ENCODE measurements at regions not wholly inside any gene's neighbourhood (a gene's known extent, or its start where the extent isn't known, plus 50 kb on each side); places are given as distances from the start of the nearest gene placed in this dataset.
"Not testable (repeated sequence)": the region's sequence is repeated elsewhere in the genome, so short reads cannot be mapped to it uniquely, and the experiment has no call there.

DNA sequence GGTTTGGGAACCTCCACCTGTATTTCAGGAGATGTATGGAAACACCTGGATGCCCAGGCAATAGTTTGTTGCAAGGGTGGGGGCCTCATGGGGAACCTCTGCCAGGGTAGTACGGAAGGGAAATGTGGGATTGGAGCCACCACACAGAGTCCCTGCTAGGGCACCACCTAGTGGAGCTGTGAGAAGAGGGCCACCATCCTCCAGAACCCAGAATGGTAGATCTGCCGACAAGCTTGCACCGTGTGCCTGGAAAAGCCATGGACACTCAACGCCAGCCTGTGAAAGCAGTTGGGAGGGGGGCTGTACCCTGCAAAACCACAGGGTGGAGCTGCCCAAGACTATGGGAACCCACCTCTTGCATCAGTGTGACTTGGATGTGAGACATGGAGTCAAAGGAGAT is 407.2 kb downstream of the PSAT1 start:
- not testable (repeated sequence) for H2BK15ac ChIP-seq (ENCODE audit: low read length); H2AK5ac ChIP-seq (ENCODE audit: low read depth, low read length); H3K79me2 ChIP-seq (ENCODE audit: control insufficient read depth in 1 of 2, insufficient read depth in 2 of 2, low read length in 2 of 2); H4K91ac ChIP-seq (replicated peaks; ENCODE audit: insufficient read length, low read length); H3K9ac ChIP-seq (replicated peaks in 1 of 4; ENCODE audit: extremely low read depth in 1 of 4, low read depth in 3 of 4, low read length in 3 of 4); H3K14ac ChIP-seq (ENCODE audit: insufficient read length); H4K20me1 ChIP-seq (replicated peaks in 1 of 2; ENCODE audit: control insufficient read depth in 1 of 2, insufficient read depth in 2 of 2, low read length in 2 of 2); H4K8ac ChIP-seq (ENCODE audit: extremely low read depth, insufficient read depth, low read length); H2BK120ac ChIP-seq (replicated peaks; ENCODE audit: low read depth, low read length); H2BK12ac ChIP-seq (ENCODE audit: low read depth, low read length); H3K36me3 ChIP-seq (ENCODE audit: control insufficient read depth in 2 of 4, insufficient read depth in 4 of 4, low read length in 3 of 4); H3K4me3 ChIP-seq (ENCODE audit: extremely low read depth in 1 of 4, insufficient read depth in 2 of 4, low read depth in 3 of 4, low read length in 4 of 4); H3K4ac ChIP-seq (replicated peaks; ENCODE audit: insufficient read length, low read depth, low read length); H2BK5ac ChIP-seq (ENCODE audit: low read depth, low read length); H3K23ac ChIP-seq (ENCODE audit: insufficient read length); H3K79me1 ChIP-seq (ENCODE audit: low read depth, low read length); H3K27me3 ChIP-seq (replicated peaks in 1 of 4; ENCODE audit: control insufficient read depth in 3 of 4, extremely low read depth in 1 of 4, insufficient read depth in 3 of 4, low read length in 3 of 4); H3K27ac ChIP-seq (ENCODE audit: low read depth, low read length); H2AFZ ChIP-seq (ENCODE audit: low read length); H3K4me2 ChIP-seq (ENCODE audit: insufficient read depth in 1 of 2, low read depth in 2 of 2, low read length in 2 of 2); H3K9me3 ChIP-seq (ENCODE audit: insufficient read depth in 2 of 2, low read depth in 1 of 2, low read length in 1 of 2); H2BK20ac ChIP-seq (ENCODE audit: low read length); H3K18ac ChIP-seq (ENCODE audit: extremely low read depth, low read length); H4K5ac ChIP-seq (ENCODE audit: insufficient read length, low read depth, low read length); H3K23me2 ChIP-seq (ENCODE audit: low read depth, low read length); H3K56ac ChIP-seq (replicated peaks; ENCODE audit: insufficient read length, low read depth, low read length); H3K4me1 ChIP-seq (replicated peaks in 1 of 4; ENCODE audit: control insufficient read depth in 3 of 4, insufficient read depth in 4 of 4, low read length in 3 of 4)
- WGBS, 2 experiments (ENCODE audit: extremely low coverage in 1 of 2, insufficient coverage in 1 of 2, insufficient read length in 1 of 2, insufficient replicate concordance in 2 of 2, low coverage in 1 of 2, low lambda C conversion rate in 2 of 2, missing lambda C conversion rate in 1 of 2): 85% methylated on average over 4 of the region's 4 CpGs; no CpG with 5 or more reads in 1 of the 2 experiments
- TF ChIP-seq, protein P1, sequence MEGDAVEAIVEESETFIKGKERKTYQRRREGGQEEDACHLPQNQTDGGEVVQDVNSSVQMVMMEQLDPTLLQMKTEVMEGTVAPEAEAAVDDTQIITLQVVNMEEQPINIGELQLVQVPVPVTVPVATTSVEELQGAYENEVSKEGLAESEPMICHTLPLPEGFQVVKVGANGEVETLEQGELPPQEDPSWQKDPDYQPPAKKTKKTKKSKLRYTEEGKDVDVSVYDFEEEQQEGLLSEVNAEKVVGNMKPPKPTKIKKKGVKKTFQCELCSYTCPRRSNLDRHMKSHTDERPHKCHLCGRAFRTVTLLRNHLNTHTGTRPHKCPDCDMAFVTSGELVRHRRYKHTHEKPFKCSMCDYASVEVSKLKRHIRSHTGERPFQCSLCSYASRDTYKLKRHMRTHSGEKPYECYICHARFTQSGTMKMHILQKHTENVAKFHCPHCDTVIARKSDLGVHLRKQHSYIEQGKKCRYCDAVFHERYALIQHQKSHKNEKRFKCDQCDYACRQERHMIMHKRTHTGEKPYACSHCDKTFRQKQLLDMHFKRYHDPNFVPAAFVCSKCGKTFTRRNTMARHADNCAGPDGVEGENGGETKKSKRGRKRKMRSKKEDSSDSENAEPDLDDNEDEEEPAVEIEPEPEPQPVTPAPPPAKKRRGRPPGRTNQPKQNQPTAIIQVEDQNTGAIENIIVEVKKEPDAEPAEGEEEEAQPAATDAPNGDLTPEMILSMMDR (IDR thresholded peaks at IDR 0.05; ENCODE audit: control extremely low read depth in 1 of 3, insufficient read depth in 1 of 3, low read depth in 1 of 3, low read length in 3 of 3): peak; percentile 48 to 65 (median 53)
- TF ChIP-seq YY1 (IDR thresholded peaks at IDR 0.05; ENCODE audit: low read depth, low read length) (0 out of 2 replicates have a peak, but pooled peaks have one; percentile 33), RAD21 (IDR thresholded peaks at IDR 0.05 in 1 of 2, conservative IDR thresholded peaks at IDR 0.05 in 1 of 2; ENCODE audit: low read depth in 2 of 2, low read length in 2 of 2) (peak; percentile 47 to 51)
- ChIA-PET POLR2A (ENCODE audit: partially characterized antibody) (interaction anchor here (0.7 to 0.9 kb wide), 2 partner anchors 9 to 18 kb away, joined by 3 read pairs; no protein-coding TSS in a partner anchor), CTCF (ENCODE audit: partially characterized antibody) (interaction anchor here (0.6 to 2.7 kb wide), 24 partner anchors 10 to 334 kb away, joined by 3 to 30 read pairs (median 4); no protein-coding TSS in a partner anchor)
- FAIRE-seq (peak; percentile 45), DNase-seq (ENCODE audit: low read depth in 1 of 2, low spot score in 2 of 2) (peak; percentile 46 to 63)
